Smooth muscle cell (in vitro differentiated cells): ENCODE measurements at regions not wholly inside any gene's neighbourhood (a gene's known extent, or its start where the extent isn't known, plus 50 kb on each side); places are given as distances from the start of the nearest gene placed in this dataset.

ENCODE experiments used
- DNase-seq: peaks from one replicate; lab custom pipeline; 2025; ENCODE audit not compliant: unreplicated experiment; lab: John Stamatoyannopoulos, UW
- H2AFZ ChIP-seq: fragments of 200-600 bp; sonication (generic); 2 replicates; pipeline ENCODE4 v1.6.0; 2016; ENCODE audit warnings: antibody characterized with exemption, low read depth, mild to moderate bottlenecking
- H3F3A ChIP-seq: fragments of 200-600 bp; sonication (generic); 2 replicates; pipeline ENCODE4 v1.6.0; 2017; ENCODE audit warnings: antibody characterized with exemption, low read depth
- H3K27ac ChIP-seq: fragments of 200-600 bp; sonication (generic); 2 replicates; pipeline ENCODE4 v1.5.1; 2016; ENCODE audit warnings: low read depth, mild to moderate bottlenecking
- H3K27me3 ChIP-seq: fragments of 200-600 bp; sonication (generic); 2 replicates; pipeline ENCODE4 v1.6.1; 2016; ENCODE audit warnings: low read depth, mild to moderate bottlenecking
- H3K36me3 ChIP-seq: fragments of 200-600 bp; sonication (generic); 2 replicates; pipeline ENCODE4 v1.5.1; 2016; ENCODE audit warnings: low read depth
- H3K4me1 ChIP-seq: fragments of 200-600 bp; sonication (generic); 2 replicates; pipeline ENCODE4 v1.5.1; 2016; ENCODE audit warnings: low read depth
- H3K4me2 ChIP-seq: fragments of 200-600 bp; sonication (generic); 2 replicates; pipeline ENCODE4 v1.6.0; 2016; ENCODE audit warnings: mild to moderate bottlenecking
- H3K4me3 ChIP-seq: fragments of 200-600 bp; sonication (generic); 2 replicates; pipeline ENCODE4 v1.5.1; 2016; ENCODE audit warnings: mild to moderate bottlenecking
- H3K79me2 ChIP-seq: fragments of 200-600 bp; sonication (generic); 2 replicates; pipeline ENCODE4 v1.6.0; 2016; ENCODE audit warnings: low read depth, mild to moderate bottlenecking
- H3K9ac ChIP-seq: fragments of 200-600 bp; sonication (generic); 2 replicates; pipeline ENCODE4 v1.6.0; 2016; ENCODE audit warnings: low read depth
- H3K9me3 ChIP-seq: fragments of 200-600 bp; sonication (generic); replicated peaks from 2 replicates; pipeline ENCODE4 v1.5.1; 2016; ENCODE audit warnings: low read depth
- H4K20me1 ChIP-seq: fragments of 200-600 bp; sonication (generic); 2 replicates; pipeline ENCODE4 v1.6.0; 2016; ENCODE audit warnings: low read depth
- WGBS: methylation state at CpG from one replicate; pipeline ENCODE4 v1.1.7; 2016; ENCODE audit warnings: low lambda C conversion rate; 5-methylcytosine and 5-hydroxymethylcytosine counted together
- TF ChIP-seq, protein P1 (sequence below): fragments of 200-600 bp; sonication (generic); IDR thresholded peaks from 2 replicates; pipeline ENCODE4 v1.5.1; 2017; ENCODE audit warnings: borderline replicate concordance, mild to moderate bottlenecking, antibody characterized with exemption; ENCODE audit not compliant: insufficient read depth, poor library complexity, severe bottlenecking

DNA sequence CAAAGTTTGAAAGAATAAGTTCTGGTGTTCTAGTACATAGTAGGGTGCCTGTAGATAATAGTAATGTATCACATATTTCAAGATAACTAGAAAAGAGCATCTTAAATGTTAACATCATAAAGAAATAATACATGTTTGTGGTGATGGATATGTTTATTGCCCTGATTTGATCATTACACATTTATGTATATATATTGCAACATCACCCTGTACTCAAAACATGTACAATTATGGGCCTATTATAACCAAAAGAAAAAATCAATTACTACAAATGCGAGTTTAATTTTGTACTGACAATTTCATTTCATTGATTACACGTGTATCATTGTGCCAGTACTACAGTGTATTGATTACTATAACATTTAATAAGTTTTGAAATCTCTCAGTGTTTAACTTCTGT is 609.2 kb upstream of the BRINP3 start:
- H3K27me3 ChIP-seq: no peaks in the 10 kb centered on the region
- no peak overlapping the region for H2AFZ ChIP-seq
- H3F3A ChIP-seq: no peaks in the 10 kb centered on the region
- no peaks in the 10 kb centered on the region for H3K9me3 ChIP-seq
- DNase-seq: no peak
- H3K9ac ChIP-seq: no peak overlapping the region
- TF ChIP-seq, protein P1, sequence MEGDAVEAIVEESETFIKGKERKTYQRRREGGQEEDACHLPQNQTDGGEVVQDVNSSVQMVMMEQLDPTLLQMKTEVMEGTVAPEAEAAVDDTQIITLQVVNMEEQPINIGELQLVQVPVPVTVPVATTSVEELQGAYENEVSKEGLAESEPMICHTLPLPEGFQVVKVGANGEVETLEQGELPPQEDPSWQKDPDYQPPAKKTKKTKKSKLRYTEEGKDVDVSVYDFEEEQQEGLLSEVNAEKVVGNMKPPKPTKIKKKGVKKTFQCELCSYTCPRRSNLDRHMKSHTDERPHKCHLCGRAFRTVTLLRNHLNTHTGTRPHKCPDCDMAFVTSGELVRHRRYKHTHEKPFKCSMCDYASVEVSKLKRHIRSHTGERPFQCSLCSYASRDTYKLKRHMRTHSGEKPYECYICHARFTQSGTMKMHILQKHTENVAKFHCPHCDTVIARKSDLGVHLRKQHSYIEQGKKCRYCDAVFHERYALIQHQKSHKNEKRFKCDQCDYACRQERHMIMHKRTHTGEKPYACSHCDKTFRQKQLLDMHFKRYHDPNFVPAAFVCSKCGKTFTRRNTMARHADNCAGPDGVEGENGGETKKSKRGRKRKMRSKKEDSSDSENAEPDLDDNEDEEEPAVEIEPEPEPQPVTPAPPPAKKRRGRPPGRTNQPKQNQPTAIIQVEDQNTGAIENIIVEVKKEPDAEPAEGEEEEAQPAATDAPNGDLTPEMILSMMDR: no peak
- H4K20me1 ChIP-seq: no peaks in the 10 kb centered on the region
- H3K4me3 ChIP-seq: no peak overlapping the region
- no peaks in the 10 kb centered on the region for H3K79me2 ChIP-seq
- H3K4me1 ChIP-seq: no peaks in the 10 kb centered on the region
- WGBS: 60% methylated on average over 2 of the region's 2 CpGs
- no peaks in the 10 kb centered on the region for H3K36me3 ChIP-seq
- no peak overlapping the region for H3K27ac ChIP-seq
- H3K4me2 ChIP-seq: no peak overlapping the region

DNA sequence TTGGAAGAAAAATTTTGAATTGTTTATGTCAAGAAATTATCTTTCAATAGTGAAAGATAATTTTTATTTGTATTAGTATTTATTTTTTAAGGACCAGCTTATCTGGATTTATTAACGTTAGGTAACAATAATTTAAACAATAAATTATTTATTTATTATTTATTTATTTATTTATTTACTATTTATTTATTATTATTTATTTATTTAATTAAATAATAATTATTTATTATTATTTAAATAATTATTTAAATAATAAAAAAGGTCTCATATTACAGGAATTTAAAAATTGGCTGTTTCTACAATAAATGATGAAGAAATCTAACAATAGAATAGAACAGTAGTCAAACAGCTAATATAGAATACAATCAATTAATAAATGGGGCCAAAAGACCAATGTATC is 618.7 kb upstream of the BRINP3 start:
- no peak for DNase-seq
- WGBS: 70% methylated on average over 1 of the region's 1 CpG
- TF ChIP-seq, protein P1: no peak
- Histone ChIP-seq H3F3A (no peaks in the 10 kb centered on the region), H3K9ac (no peak overlapping the region), H3K4me1 (no peaks in the 10 kb centered on the region), H3K4me3 (no peak overlapping the region), H3K79me2 (no peaks in the 10 kb centered on the region), H3K9me3 (no peaks in the 10 kb centered on the region), H2AFZ (no peak overlapping the region), H3K27me3 (no peaks in the 10 kb centered on the region), H3K4me2 (no peak overlapping the region), H4K20me1 (no peaks in the 10 kb centered on the region), H3K27ac (no peak overlapping the region), H3K36me3 (no peaks in the 10 kb centered on the region)

DNA sequence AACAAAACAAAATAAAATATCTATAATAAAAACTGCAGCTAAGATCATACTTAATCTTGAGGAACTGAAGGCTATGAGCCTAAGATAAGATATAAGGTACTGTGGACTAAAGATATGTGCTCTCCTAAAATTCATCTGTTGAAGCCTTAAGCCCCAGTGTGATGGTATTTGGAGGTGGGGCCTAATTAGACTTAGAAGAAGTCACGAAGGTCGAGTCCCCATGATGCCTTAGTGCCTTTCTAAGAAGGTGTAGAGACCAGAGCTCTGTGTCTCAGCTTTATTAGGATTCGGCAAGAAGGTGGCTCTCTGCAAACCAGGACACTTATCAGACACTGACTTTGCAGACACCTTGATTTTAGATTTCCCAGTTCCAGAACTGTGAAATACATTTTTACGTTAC is 622.0 kb upstream of the BRINP3 start:
- Histone ChIP-seq H3K79me2 (no peaks in the 10 kb centered on the region), H3K4me1 (no peaks in the 10 kb centered on the region), H4K20me1 (no peaks in the 10 kb centered on the region), H3K36me3 (no peaks in the 10 kb centered on the region), H3K4me3 (no peak overlapping the region), H3F3A (no peaks in the 10 kb centered on the region), H3K27ac (no peak overlapping the region), H3K4me2 (no peak overlapping the region), H2AFZ (no peak overlapping the region), H3K9me3 (no peaks in the 10 kb centered on the region), H3K27me3 (no peaks in the 10 kb centered on the region), H3K9ac (no peak overlapping the region)
- DNase-seq: no peak
- TF ChIP-seq, protein P1: no peak
- 82% methylated on average over 4 of the region's 4 CpGs for WGBS

DNA sequence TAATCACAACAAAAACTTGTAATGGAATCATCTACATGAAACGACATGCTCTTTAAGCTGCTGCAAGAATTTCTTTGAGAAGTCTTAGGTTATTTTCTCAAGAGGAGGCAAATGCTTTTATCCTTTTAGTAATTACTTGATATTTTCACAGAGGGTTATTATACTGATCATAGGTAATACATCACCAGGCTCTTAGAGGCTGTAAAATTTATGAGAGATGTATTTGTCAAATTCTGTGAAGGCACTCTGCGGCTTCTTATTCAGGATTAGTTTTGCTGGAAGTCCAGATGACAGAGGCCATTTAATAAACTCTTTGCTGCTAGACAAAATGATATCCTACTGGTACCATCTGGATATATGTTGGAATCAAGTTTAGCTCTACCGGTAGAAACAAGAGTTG is 624.3 kb upstream of the BRINP3 start:
- Histone ChIP-seq H2AFZ (no peak overlapping the region), H4K20me1 (no peaks in the 10 kb centered on the region), H3K9ac (no peak overlapping the region), H3K9me3 (no peaks in the 10 kb centered on the region), H3K36me3 (no peaks in the 10 kb centered on the region), H3K4me1 (no peaks in the 10 kb centered on the region), H3K4me2 (no peak overlapping the region), H3F3A (no peaks in the 10 kb centered on the region), H3K79me2 (no peaks in the 10 kb centered on the region), H3K4me3 (no peak overlapping the region), H3K27me3 (no peaks in the 10 kb centered on the region), H3K27ac (no peak overlapping the region)
- 74% methylated on average over 3 of the region's 3 CpGs for WGBS
- TF ChIP-seq, protein P1: no peak
- DNase-seq: no peak
